ENCODE measurements at regions not wholly inside any gene's neighbourhood (a gene's known extent, or its start where the extent isn't known, plus 50 kb on each side); places are given as distances from the start of the nearest gene placed in this dataset.

DNA sequence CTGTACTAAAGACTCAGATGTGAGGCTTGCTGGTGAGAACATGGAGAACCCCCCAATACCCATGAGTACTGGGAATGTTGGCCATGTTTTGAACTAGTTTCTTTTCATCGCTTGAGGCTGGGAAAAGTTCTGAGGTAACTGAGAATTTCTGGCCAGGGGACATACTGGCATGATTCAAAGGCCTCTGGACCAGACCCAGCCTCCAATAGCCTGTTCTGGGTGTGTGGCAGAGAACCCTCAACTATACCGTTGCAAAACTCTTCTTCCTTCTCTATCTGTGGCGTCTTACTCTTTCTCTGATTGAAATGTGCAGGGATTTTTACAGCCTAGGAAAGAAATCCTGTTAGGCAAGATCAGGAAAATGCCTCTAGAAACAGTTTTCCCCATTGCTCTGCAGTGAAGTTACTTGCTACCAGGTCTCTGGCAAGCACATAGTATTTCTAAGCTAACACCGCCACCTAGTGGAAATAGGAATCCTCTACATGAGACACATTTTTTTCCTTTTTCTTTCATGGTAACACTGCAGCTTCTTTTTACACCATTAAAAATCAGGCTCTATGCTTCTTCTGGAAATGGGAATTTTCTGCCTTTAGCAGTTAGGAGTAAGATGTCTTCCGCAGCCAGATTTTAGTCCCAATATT is 170.7 kb upstream of the ZCCHC13 start:
- no peaks in the 10 kb centered on the region for H4K20me1 ChIP-seq (ENCODE audit: insufficient read depth, low read length)
- no peaks in the 10 kb centered on the region for H3K27me3 ChIP-seq (ENCODE audit: insufficient read depth, low read length, poor library complexity)
- ATAC-seq (ENCODE audit: insufficient read depth, low read depth): peak; percentile 82
- H3K79me2 ChIP-seq (ENCODE audit: insufficient read depth, low read length): no peaks in the 10 kb centered on the region
- H2AFZ ChIP-seq (ENCODE audit: low read depth, low read length): no peak overlapping the region
- TF ChIP-seq, protein P1, sequence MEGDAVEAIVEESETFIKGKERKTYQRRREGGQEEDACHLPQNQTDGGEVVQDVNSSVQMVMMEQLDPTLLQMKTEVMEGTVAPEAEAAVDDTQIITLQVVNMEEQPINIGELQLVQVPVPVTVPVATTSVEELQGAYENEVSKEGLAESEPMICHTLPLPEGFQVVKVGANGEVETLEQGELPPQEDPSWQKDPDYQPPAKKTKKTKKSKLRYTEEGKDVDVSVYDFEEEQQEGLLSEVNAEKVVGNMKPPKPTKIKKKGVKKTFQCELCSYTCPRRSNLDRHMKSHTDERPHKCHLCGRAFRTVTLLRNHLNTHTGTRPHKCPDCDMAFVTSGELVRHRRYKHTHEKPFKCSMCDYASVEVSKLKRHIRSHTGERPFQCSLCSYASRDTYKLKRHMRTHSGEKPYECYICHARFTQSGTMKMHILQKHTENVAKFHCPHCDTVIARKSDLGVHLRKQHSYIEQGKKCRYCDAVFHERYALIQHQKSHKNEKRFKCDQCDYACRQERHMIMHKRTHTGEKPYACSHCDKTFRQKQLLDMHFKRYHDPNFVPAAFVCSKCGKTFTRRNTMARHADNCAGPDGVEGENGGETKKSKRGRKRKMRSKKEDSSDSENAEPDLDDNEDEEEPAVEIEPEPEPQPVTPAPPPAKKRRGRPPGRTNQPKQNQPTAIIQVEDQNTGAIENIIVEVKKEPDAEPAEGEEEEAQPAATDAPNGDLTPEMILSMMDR (IDR thresholded peaks at IDR 0.05; ENCODE audit: borderline replicate concordance, extremely low read depth, low read length, poor library complexity, severe bottlenecking): peak; percentile 78
- TF ChIP-seq EZH2 (IDR thresholded peaks at IDR 0.05; ENCODE audit: borderline replicate concordance, low read depth, low read length, severe bottlenecking): no peak
- DNase-seq: peak; percentile 13
- H3K36me3 ChIP-seq (ENCODE audit: insufficient read depth, low read length): no peaks in the 10 kb centered on the region
- no peaks in the 10 kb centered on the region for H3K4me1 ChIP-seq (ENCODE audit: insufficient read depth, low read length)
- no peak overlapping the region for H3K9ac ChIP-seq (ENCODE audit: low read depth, low read length)
- H3K4me2 ChIP-seq (ENCODE audit: insufficient read depth, low read length): no peak overlapping the region
- no peaks in the 10 kb centered on the region for H3K9me3 ChIP-seq (ENCODE audit: insufficient read depth, low read length, severe bottlenecking)
- H3K27ac ChIP-seq (ENCODE audit: low read length): no peak overlapping the region
- H3K4me3 ChIP-seq (ENCODE audit: low read depth in 1 of 2, low read length in 2 of 2): no peak overlapping the region

DNA sequence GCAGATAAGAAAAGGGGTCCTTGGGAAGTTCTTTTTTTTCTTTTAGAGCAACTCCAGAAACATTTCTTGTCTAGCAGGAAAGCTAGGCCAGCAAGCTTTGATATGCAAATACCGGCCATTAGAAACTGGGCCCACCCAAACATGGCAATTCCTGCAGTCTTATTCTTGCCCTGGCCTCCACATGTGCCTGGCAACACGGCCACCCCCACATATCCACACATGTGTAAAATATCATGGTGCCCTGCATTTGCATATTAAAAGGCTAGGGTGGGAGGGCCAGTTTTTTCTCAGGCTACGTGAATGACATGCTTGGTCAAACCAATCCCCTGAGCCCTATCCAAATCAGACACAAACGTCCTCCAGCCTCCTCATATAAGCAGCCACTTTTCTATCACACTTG is 171.7 kb upstream of the ZCCHC13 start:
- Histone ChIP-seq H3K79me2 (ENCODE audit: insufficient read depth, low read length) (no peaks in the 10 kb centered on the region), H3K9me3 (ENCODE audit: insufficient read depth, low read length, severe bottlenecking) (no peaks in the 10 kb centered on the region), H3K36me3 (ENCODE audit: insufficient read depth, low read length) (no peaks in the 10 kb centered on the region), H3K27me3 (ENCODE audit: insufficient read depth, low read length, poor library complexity) (no peaks in the 10 kb centered on the region), H3K4me2 (ENCODE audit: insufficient read depth, low read length) (no peak overlapping the region), H4K20me1 (ENCODE audit: insufficient read depth, low read length) (no peaks in the 10 kb centered on the region), H2AFZ (ENCODE audit: low read depth, low read length) (no peak overlapping the region), H3K27ac (ENCODE audit: low read length) (no peak overlapping the region), H3K4me3 (ENCODE audit: low read depth in 1 of 2, low read length in 2 of 2) (no peak overlapping the region), H3K9ac (ENCODE audit: low read depth, low read length) (no peak overlapping the region), H3K4me1 (ENCODE audit: insufficient read depth, low read length) (no peaks in the 10 kb centered on the region)
- TF ChIP-seq, protein P1 (IDR thresholded peaks at IDR 0.05; ENCODE audit: borderline replicate concordance, extremely low read depth, low read length, poor library complexity, severe bottlenecking): no peak
- TF ChIP-seq EZH2 (IDR thresholded peaks at IDR 0.05; ENCODE audit: borderline replicate concordance, low read depth, low read length, severe bottlenecking): no peak
- ATAC-seq (ENCODE audit: insufficient read depth, low read depth) (no peak), DNase-seq (no peak)

GRCh38 chrX:74119016-74119910 is 184.7 kb upstream of the ZCCHC13 start:
- Histone ChIP-seq H3K27me3 (ENCODE audit: insufficient read depth, low read length, poor library complexity) (no peaks in the 10 kb centered on the region), H2AFZ (ENCODE audit: low read depth, low read length) (no peak overlapping the region), H3K9me3 (ENCODE audit: insufficient read depth, low read length, severe bottlenecking) (no peaks in the 10 kb centered on the region), H3K4me1 (ENCODE audit: insufficient read depth, low read length) (no peaks in the 10 kb centered on the region), H3K9ac (ENCODE audit: low read depth, low read length) (no peak overlapping the region), H3K27ac (ENCODE audit: low read length) (no peak overlapping the region), H4K20me1 (ENCODE audit: insufficient read depth, low read length) (no peaks in the 10 kb centered on the region), H3K36me3 (ENCODE audit: insufficient read depth, low read length) (peaks cover 4% of the 10 kb centered on the region; the same call in 1 of the 2 replicates), H3K4me2 (ENCODE audit: insufficient read depth, low read length) (no peak overlapping the region), H3K79me2 (ENCODE audit: insufficient read depth, low read length) (no peaks in the 10 kb centered on the region), H3K4me3 (ENCODE audit: low read depth in 1 of 2, low read length in 2 of 2) (no peak overlapping the region)
- TF ChIP-seq EZH2 (IDR thresholded peaks at IDR 0.05; ENCODE audit: borderline replicate concordance, low read depth, low read length, severe bottlenecking): no peak
- ATAC-seq (ENCODE audit: insufficient read depth, low read depth) (no peak), DNase-seq (no peak)
